ENCODE measurements at regions not wholly inside any gene's neighbourhood (a gene's known extent, or its start where the extent isn't known, plus 50 kb on each side); places are given as distances from the start of the nearest gene placed in this dataset.
A peak's percentile ranks its signal among the peaks of the same experiment; 100 is the strongest.

DNA sequence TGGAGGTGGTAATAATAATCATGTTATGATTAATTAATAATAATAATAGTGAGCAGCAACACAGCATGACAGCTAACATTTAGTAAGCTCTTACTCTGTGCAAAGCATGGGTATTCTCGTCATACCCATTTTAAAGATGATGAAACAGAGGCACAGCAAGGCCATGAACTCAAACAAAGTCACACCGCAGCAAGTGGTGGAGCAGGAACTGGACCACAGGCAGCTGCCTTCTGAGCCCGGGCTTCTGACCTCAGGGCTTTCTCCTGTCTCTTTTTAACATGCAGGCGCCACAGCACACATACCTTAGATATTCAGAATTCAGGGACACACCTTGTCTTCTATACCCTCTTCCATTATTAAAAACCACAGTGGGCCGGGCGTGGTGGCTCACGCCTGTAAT, 50.7 kb upstream of the SPATA12 start:
- DNase-seq: no peak

DNA sequence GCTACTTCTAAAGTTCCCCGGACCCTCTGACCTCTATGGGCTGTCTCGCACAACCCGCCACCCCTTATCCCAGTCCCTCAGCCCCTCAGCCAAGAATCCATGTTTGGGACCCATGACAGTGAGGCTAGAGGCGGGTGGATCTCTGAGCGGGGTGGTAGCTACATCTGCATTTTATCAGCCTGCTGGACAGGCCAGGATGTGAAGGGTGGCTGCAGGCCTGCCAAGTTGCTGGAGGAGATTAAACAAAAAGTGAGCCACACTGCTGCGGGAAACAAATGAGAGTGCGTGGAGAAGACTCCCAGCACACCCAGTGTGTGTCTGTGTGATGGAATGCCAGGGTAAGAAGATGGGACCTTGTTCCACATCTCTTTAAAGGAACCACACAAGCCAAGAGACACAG, 51.1 kb upstream of the SPATA12 start:
- no peak for DNase-seq

DNA sequence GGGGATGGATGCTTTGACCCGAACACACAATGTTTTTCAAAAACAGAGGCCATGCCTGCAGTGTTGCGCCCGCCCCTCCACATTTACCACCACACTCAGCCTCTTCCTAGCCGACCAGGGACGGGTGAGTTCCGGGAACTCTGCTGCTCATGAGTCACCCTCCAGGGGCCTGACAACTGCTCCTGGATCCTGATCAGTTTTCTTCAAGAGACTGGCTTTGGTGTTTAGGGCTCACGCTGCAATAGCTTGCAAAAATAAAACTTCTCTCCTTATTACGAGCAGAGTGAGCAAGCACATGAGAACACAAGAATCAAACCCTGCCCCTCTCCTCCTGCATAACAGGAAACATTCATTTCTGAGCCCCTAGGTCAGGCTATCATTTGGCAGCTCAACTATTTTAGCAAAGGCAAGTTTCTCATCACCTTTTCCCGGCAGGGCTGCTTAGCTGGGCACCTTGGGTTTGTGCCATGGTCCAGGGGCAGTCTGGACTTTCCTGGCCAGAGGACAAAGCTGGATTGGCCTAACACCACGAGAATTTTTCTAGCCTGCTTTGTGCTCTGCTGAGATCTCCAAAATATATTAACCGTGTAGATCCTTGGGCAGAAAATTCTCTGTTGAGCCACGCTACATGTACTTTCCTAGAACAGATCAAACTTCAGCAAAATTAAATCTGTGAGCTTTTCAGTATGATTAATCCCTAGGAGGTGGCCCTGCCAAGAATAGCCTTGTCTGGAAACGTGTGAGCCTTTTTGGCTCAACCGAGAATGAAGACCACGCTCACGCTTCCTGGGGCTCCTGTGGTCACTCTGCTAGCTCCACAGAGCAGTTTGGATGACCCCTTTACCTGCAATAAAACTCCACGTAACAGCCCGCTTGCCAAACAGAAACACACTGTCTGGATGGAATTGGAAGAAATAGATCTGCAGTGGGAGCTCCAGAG, 52.7 kb upstream of the SPATA12 start:
- no peak for DNase-seq

DNA sequence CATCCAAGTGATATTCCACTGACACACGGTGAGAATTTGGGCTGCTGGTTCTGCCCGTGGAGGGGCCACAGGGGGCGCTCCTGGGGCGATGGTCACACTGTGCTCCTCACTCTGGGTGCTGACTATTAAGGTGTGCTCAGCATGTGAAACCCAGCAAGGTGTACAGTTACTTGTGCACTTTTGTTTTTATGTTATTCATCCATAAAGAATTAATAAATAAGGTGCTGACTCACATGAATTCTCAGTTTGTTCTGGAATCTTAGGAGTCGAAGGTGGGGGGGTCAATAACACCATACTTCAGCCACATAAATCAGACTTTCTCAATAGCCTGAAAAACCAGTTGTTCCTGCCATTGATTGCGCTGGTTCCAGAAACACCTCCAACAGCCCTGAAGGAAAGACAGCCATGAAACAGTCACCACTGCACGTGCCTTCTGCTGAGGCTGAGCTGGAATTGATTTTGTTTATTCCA, 53.5 kb upstream of the SPATA12 start:
- no peak for DNase-seq

DNA sequence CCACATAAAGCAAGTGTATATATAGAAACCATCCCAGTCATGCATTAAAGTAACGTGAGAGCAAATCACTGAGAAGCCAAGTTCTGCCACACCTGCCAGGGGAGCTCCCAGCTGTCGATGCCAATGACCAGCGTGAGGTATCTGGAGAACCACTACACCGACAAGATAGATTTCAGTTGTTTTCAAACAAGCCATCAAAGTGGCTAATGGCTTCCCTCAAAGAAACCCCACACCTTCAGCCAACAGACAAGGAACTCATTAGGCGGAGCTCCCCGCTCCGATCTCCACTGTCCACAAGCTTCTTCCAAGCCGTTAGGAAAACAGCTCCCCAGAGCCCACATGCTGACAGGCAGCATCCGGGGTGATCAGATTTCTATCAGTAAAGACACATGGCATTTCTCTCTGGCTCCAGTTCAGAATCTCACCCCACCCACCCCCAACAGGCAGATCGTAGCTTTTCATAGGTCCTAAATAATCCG, 54.2 kb upstream of the SPATA12 start:
- no peak for DNase-seq

DNA sequence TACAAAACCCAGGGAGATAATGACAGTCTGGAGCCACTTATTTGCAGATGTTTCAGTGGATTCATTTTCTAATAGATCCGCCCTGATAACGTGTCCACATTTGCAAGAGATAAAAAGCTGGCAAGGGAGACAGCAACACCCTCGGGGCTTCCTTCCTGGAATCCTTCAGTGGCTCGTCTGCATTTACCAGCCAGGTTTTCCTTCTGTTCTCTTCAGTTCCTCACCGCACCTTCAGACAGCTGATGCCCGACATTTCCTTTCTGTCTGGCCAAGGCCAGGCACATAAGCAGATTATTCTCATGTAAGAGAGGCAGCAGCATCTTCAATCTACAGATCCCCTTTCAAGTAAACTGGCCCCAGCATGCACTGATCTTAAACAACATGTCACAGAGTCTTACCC, 56.2 kb upstream of the SPATA12 start:
- DNase-seq: no peak

DNA sequence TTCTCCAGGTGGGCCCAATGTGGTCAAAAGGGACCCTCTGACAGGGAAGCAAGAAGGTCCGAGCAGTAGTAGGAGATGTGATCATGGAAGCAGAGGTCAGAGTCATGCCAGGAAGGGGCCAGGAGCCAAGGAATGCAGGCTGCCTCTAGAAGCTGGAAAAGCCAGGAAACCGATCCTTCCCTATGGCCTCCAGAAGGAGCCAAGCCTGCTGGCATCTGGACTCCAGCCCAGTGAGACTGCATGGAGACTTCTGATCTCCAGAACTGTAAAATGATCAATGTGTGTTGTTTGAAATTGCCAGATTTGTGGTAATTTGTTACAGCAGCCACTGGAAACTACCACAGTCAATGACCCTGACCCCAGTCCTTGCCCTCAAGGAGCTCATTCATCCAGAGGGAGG, 56.8 kb upstream of the SPATA12 start:
- DNase-seq: no peak

DNA sequence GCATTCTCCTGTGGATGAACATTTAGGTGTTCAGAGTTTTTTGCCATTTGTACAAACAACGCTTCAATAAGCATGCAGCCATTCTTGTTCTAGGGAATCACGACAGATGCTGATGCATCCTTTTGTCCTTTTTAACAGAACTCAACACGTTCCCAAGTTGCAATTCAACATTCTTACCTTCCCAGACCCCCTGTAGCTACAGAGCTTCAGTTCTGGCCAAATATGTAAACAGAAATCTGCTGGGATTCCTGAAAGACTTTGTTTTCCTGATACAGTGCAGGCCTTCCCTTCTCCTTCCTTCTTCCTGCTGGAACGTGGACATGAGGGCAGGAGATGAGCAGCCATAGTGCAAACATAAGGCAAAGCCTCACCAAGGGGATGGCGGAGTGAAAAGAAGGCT, 59.1 kb upstream of the SPATA12 start:
- DNase-seq: no peak

DNA sequence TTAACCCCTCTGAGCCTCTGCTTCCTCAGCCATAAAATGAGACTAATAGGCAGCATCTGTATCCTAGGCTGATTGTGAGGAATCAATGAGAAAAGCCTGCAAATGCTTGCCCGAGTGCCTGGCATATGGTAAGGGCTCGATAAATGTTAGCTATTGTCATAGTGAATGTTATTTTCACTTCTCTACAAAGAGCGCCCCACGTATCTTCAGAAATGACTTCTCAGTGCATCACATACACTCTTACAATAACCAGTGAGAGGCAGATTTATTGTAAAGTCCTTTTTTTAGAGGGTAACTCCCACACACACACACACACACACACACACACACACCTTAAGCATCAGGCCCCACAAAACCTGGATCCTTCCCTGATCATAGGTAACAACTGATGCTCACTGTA, 60.5 kb upstream of the SPATA12 start:
- no peak for DNase-seq

DNA sequence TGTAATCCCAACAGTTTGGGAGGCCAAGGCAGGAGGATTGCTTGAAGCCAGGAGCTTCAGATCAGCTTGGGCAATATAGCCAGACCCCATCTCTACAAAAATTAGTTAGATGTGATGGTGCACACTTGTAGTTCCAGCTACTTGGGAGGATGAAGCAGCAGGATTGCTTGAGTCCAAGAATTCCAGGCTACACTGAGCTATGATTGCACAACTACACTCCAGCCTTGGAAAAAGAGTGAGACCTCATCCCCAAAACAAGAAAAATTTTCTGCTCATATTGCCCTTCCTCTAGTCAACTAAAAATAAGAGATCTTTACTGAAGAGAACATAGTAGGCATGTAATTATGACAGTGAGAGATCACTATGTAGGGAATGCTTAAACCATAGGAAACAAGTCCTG, 60.9 kb upstream of the SPATA12 start:
- DNase-seq: no peak

DNA sequence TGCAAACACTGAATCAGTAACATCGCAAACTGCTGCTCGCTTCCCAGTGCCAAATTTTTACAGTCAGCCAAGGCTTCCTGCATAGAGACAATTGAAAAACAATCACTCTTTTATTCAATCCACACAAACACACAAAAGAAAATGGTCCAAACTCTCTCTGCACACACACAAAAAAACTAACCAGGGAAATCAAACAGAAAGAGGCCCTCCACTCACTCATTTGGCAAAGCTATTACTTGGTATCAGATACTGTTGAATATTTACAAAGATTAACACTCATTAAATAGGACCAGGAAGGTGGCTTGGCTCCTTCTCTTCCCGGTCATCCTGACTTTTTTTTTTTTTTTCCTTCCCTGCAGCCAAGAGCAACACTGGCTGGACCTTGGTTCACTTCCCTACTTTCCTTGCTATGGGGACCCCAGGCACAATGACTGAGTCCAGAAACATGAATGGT, 62.4 kb upstream of the SPATA12 start:
- DNase-seq: no peak

DNA sequence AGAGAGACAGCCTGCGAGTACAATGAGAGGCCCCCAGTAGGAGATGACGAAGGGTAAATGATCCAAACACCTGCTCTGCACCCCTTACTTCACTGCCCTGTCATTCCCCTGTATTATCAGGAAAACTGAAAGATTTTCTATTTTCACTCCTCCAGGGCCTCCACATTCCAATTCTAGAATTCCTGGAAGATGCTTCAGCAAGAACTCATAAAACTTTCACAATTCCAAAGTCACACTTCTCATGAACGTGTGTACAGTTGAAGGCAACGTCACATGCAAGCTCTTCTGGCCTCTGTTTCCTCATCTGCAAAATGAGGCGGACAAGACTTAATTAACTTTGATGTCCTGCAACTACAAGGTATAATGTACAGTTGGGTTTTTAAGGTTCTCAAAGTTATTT, 62.8 kb upstream of the SPATA12 start:
- DNase-seq: no peak

DNA sequence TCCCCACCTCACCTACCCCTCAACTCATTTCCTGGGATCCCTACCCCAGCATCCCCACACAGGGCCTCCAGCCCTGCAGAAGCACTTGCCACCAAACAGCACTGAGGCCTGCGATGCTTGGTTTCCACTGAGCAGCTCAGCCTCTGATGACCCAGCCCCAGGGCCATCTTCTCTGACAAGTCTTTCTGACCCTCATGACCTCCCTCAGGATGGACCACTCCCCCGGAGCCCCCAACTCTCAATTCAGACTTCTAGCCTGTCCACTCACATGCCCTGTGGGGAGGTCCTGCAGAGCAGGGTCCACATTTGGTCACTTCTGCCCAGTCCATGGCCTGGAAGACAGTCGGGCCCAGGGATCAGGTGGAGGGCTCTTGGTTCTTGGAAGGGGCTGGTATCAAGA, 63.4 kb upstream of the SPATA12 start:
- DNase-seq: no peak

DNA sequence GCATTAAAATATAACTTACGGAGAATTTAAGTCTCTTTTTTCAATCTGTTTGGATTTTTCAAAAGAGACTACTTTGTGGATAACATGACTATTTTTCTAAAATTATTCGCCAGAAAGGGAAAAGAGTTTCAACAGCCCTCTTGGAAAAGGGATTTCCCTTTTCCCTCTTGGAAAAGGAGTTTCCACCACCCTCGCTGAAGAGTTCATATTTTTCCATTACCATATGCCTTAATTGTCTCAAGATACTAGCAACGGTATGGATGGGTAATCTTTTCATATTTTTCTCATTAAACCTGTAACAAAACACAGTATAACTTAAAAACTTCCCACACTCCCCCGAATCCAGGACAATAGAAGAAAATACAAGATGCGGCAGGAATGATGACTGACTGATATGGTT, 66.1 kb upstream of the SPATA12 start:
- no peak for DNase-seq

DNA sequence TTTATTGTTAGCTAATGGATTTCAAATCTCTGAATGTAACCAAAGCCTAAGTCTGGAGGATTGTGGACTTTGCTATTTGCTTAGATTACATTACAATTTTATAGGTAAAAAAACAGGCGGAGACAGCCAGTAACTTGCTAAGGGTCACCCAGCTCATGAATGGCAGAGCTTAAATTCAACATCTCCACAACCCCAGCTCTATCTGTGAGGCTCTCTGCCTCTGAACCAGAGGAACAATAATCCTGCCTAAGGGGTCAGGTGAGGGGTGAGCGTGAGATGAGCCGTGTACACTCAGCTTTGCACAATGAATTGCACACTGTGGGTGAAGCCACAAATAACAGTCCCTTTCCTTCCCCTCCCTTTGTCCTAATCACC, 69.8 kb upstream of the SPATA12 start:
- no peak for DNase-seq

DNA sequence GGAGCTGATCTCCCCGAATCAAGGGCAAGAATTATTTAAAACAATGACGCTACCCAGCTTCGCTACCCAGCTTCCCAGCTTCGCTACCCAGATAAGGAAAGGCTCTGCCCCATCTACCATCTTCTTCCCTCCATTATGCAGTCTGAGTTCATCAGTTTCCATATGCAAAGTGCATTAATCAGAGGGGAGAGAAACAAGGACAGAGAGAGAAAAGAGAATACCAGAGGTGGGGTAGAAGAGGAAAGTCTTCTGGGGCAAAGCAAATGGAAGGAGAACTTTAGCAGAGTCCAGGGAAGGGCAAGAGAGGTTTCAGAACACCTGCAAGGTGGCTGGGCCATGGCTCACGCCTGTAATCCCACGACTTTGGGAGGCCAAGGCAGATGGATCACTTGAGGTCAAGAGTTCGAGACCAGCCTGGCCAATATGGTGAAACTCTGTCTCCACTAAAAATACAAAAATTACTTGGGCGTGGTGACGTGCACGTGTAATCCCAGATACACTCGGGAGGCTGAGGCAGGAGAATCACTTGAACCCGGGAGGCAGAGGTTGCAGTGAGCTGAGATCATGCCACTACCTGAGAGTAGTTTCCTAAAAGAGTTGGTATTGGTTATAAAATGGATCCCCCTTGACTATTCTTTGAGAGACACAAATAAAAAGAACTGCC, 70.4 kb upstream of the SPATA12 start:
- DNase-seq: no peak

DNA sequence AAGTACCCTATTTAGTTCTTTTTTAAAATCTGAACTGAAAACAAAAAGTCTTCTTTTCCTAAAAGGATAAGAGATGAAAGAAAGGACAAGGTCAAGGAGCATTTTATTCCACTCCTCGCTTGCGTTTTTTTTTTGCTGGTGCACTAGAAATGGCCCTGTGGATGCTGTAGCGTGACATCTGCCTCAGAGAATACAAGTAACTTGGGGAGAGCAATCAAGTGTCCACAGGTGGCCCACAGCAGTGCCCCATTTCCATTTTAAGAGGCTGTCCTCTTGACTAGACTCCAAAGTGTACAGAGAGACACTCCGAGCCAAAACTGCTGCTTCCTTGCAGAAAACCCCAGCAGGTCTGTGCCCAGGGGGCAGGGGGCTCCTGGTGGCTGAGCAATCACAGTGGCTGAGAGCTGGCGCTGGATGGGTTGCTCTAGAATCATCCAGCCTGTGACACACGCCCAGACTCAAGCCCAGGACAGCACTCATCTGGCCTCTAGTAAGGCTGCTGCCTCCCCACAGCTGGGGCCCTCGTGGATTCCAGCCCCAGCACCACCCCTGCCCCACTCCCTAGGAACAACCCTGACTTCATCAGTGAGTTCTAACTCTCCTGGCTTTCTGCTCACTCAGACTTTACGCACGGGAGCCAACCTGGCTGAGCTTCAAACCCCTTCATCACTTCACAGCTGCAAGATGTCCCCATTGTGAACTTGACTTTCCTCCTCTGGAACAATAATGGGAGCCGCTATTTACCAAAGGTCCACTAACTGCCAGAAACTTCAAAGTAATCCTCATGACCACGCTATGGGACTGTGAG, 71.1 kb upstream of the SPATA12 start:
- no peak for DNase-seq

DNA sequence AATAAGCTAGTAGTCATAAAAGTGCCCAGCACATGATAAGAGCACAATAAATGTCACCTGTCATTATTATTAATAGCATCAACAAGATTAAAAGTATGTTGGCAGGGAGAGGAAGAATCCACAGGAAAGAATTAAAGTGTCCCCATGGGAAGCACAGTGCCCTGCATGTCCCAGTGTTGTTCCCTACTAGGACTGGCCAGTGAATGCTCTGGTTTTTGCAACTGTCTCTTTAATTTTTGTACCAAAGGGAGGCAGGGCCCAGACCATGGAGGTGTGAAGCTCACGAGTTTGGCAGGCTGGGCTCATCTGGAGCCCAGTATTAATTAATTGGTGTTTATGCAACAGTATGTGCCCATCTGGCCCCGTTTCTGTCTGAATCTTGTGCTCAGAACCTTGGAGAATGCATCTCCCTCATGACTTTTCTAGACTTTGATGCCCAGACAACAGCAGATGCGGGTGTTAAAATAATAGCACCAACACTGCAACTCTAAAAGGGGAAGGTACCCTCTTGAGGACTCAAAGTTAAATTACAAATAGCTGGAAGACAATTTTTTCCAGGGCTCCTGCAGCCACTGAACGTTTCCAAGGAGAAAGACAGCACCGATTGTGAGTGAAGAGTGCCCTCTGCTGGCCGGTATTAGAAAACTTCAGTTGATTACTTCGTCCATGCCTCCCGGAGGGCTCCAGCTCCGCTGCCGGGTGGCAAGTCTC, 71.9 kb upstream of the SPATA12 start:
- peak; percentile 65 for DNase-seq

DNA sequence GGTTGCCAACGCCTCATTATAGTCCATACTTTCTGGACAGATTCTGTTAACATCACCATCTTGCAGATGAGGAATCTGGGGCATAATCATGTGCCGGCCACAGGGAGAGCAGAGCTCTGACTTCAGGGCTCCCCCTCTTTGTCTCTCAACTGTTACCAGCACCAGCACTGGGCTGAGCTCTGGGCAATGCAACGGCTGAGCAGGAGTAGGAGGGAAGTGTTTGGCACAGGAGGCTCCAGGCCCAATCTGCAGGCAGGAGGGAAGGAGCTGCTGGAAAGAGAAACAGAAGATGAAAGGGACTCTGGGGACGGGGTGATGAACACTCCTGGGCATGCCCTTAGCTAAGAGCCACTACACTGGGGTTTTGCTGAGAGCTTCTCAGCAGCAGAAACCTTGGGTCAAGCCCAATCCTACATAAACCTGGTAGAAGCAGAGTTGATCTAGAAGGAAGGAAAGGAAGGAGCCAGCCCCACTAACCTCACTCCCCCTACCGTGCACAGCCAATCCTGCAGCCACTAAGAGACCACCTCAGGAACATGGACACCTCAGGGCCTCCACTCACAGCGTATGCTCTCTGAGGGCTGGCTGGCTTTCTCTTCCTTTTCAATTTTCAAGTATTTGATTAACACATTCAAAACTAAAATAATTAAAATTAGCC, 73.1 kb upstream of the SPATA12 start:
- no peak for DNase-seq

DNA sequence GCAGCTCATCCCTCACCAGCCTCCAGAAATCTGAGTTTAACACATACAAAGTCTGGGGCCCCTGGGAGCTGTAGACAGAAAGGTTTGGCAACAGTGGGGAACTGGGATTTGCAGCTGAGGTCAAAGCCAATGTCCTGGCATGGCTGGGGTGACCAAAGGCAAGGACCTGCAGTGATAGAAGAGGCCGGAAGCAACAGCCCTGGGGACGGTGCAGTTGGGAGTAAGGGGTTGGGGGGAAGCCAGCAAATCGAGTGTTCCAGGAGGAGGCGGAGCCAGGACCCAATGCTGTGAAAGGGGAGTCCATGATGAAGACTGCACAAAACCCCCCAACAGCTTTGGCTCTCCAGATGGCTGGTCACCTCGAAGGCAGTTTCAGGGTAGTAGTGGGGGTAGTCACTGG, 74.1 kb upstream of the SPATA12 start:
- no peak for DNase-seq

DNA sequence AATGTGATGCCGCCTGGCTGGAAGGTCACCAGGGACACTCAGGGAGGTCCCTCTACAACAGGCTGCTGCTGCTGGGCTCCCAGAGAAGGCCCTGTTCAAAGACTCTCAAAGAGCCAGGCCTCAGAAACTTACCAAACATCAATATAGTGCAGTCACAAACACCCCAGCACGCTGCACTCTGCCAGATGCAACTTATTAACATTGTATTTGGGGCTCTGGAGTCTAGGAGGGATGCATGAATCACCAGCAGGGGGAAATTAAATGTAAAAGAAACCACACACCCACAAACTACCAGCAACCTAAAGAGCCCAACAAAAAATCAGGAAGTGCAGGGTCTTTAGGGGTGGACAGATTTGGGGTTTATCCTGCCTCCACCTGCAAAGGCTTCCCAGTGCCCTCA, 74.6 kb upstream of the SPATA12 start:
- DNase-seq: no peak

DNA sequence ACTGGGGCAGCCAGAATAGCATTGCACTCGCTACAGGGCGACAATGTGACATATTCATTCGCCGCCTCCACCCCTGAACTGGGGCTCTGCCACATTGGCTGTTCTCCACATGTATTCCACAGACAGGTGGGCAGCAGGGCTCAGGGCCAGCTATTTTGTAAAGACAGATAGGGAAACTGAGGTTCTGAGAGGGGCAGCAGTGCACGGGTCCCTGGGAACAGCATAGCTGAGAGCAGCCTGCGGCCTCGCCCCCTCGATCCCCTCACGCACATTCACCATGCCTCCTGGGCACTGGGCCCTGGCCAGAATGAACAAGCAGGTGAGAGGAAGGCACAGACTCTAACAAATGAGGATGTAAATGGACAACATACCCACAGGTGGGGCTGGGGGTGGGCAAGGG, 75.0 kb upstream of the SPATA12 start:
- no peak for DNase-seq
